ENCODE measurements at regions not wholly inside any gene's neighbourhood (a gene's known extent, or its start where the extent isn't known, plus 50 kb on each side); places are given as distances from the start of the nearest gene placed in this dataset.

DNA sequence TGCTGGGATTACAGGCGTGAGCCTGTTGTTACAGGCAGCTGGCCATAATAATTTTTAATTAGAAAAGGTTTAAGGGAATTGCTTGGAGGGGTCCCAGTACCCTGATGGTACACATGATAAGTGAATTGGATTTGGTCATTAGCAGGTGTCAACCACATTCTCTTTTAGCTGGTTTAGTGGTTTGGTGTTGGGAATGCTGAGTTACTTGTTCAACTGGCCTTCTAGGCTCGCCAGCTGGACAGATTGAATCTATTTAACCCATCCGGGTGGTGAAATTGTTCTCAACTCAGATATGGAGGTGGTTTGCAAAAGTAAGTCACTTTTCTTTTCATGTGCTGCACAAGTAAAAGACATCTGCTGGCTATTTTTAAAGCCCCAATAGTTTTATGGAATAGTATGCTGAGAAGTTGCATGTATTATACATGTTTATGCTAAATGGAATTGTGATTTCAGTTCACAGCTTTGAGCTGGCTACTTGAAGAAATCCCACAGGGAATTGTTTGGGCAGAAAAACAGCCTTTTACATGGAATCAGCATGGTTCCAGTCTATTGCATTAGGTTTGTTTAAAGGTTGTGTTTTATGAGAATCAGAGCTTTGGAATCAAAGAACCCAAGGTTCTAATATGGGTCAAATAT lies 149.8 kb upstream of the SLC28A3 start:
- no peak overlapping the region for H2AFZ ChIP-seq (ENCODE audit: low read depth, low read length)
- no peak overlapping the region for H2AK5ac ChIP-seq (ENCODE audit: low read length, severe bottlenecking)
- H3K36me3 ChIP-seq (ENCODE audit: control insufficient read depth in 1 of 2, insufficient read depth in 2 of 2, low read depth in 1 of 2, low read length in 2 of 2): no peaks in the 10 kb centered on the region
- DNase-seq: no peak
- no peak overlapping the region for H4K91ac ChIP-seq (ENCODE audit: low read length)
- H3K4ac ChIP-seq (ENCODE audit: low read depth in 1 of 2, low read length in 2 of 2): no peak overlapping the region
- no peak overlapping the region for H2BK5ac ChIP-seq (ENCODE audit: low read depth, low read length, poor library complexity, severe bottlenecking)
- no peak overlapping the region for H3K14ac ChIP-seq (ENCODE audit: low read length in 2 of 2)
- H3K4me3 ChIP-seq (ENCODE audit: insufficient read depth in 1 of 2, low read depth in 1 of 2, low read length in 2 of 2): no peak overlapping the region
- no peak overlapping the region for H2BK12ac ChIP-seq (ENCODE audit: low read length in 2 of 2)
- H3K27ac ChIP-seq (ENCODE audit: low read length, poor library complexity, severe bottlenecking): no peak overlapping the region
- no peak overlapping the region for H3K4me2 ChIP-seq (ENCODE audit: low read length, poor library complexity, severe bottlenecking)
- no peak overlapping the region for H2BK120ac ChIP-seq (ENCODE audit: low read depth, low read length)
- H4K8ac ChIP-seq (ENCODE audit: low read length): no peak overlapping the region
- H3K9ac ChIP-seq (ENCODE audit: low read length): no peak overlapping the region
- no peaks in the 10 kb centered on the region for H3K4me1 ChIP-seq (ENCODE audit: control insufficient read depth, insufficient read depth, low read depth, low read length)
- no peaks in the 10 kb centered on the region for H3K27me3 ChIP-seq (ENCODE audit: control insufficient read depth in 1 of 2, insufficient read depth in 1 of 2, low read length in 2 of 2)
- H3K18ac ChIP-seq (ENCODE audit: low read depth in 1 of 2, low read length in 2 of 2): no peak overlapping the region
- H3K23ac ChIP-seq (ENCODE audit: low read length in 2 of 2): no peak overlapping the region
- H2BK15ac ChIP-seq (ENCODE audit: low read depth, poor library complexity, severe bottlenecking): no peak overlapping the region
- no peaks in the 10 kb centered on the region for H3K9me3 ChIP-seq (ENCODE audit: control insufficient read depth, low read length)
- 77% methylated on average over 3 of the region's 3 CpGs for WGBS
- H3K79me1 ChIP-seq (replicated peaks; ENCODE audit: low read length, poor library complexity, severe bottlenecking): no peaks in the 10 kb centered on the region

DNA sequence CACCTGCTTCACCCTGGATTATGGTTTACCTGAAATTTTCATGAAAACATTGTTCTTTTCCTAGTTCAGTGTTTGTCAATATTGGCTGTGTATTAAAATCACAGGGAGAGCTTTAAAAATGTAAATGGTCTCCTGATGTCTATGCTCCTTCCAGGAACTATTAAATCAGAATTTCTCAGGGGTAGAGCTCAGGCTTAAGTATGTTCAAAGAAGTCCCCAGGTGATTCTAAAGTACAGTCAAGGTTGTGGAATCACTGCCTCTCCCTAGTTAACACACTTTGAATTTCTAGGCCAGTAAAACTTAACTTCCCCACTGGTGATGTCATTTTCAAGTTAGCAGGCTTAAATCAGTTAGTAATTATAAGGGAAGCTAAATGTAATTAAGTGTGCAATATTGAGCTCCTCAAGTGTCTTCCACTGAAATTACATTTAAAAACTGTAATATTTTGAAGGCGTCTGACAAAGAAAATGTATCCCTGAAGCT lies 150.3 kb upstream of the SLC28A3 start:
- Histone ChIP-seq H3K4ac (ENCODE audit: low read depth in 1 of 2, low read length in 2 of 2) (no peak overlapping the region), H2AFZ (ENCODE audit: low read depth, low read length) (no peak overlapping the region), H2AK5ac (ENCODE audit: low read length, severe bottlenecking) (no peak overlapping the region), H3K14ac (ENCODE audit: low read length in 2 of 2) (no peak overlapping the region), H2BK12ac (ENCODE audit: low read length in 2 of 2) (no peak overlapping the region), H3K27ac (ENCODE audit: low read length, poor library complexity, severe bottlenecking) (no peak overlapping the region), H3K9me3 (ENCODE audit: control insufficient read depth, low read length) (no peaks in the 10 kb centered on the region), H3K4me3 (ENCODE audit: insufficient read depth in 1 of 2, low read depth in 1 of 2, low read length in 2 of 2) (no peak overlapping the region), H3K18ac (ENCODE audit: low read depth in 1 of 2, low read length in 2 of 2) (no peak overlapping the region), H3K23ac (ENCODE audit: low read length in 2 of 2) (no peak overlapping the region), H4K91ac (ENCODE audit: low read length) (no peak overlapping the region), H3K4me2 (ENCODE audit: low read length, poor library complexity, severe bottlenecking) (no peak overlapping the region), H4K8ac (ENCODE audit: low read length) (no peak overlapping the region), H3K36me3 (ENCODE audit: control insufficient read depth in 1 of 2, insufficient read depth in 2 of 2, low read depth in 1 of 2, low read length in 2 of 2) (no peaks in the 10 kb centered on the region), H3K4me1 (ENCODE audit: control insufficient read depth, insufficient read depth, low read depth, low read length) (no peaks in the 10 kb centered on the region), H3K79me1 (replicated peaks; ENCODE audit: low read length, poor library complexity, severe bottlenecking) (no peaks in the 10 kb centered on the region), H2BK120ac (ENCODE audit: low read depth, low read length) (no peak overlapping the region), H2BK15ac (ENCODE audit: low read depth, poor library complexity, severe bottlenecking) (no peak overlapping the region), H3K9ac (ENCODE audit: low read length) (no peak overlapping the region), H2BK5ac (ENCODE audit: low read depth, low read length, poor library complexity, severe bottlenecking) (no peak overlapping the region), H3K27me3 (ENCODE audit: control insufficient read depth in 1 of 2, insufficient read depth in 1 of 2, low read length in 2 of 2) (no peaks in the 10 kb centered on the region)
- no peak for DNase-seq
- WGBS: 96% methylated on average over 1 of the region's 1 CpG

DNA sequence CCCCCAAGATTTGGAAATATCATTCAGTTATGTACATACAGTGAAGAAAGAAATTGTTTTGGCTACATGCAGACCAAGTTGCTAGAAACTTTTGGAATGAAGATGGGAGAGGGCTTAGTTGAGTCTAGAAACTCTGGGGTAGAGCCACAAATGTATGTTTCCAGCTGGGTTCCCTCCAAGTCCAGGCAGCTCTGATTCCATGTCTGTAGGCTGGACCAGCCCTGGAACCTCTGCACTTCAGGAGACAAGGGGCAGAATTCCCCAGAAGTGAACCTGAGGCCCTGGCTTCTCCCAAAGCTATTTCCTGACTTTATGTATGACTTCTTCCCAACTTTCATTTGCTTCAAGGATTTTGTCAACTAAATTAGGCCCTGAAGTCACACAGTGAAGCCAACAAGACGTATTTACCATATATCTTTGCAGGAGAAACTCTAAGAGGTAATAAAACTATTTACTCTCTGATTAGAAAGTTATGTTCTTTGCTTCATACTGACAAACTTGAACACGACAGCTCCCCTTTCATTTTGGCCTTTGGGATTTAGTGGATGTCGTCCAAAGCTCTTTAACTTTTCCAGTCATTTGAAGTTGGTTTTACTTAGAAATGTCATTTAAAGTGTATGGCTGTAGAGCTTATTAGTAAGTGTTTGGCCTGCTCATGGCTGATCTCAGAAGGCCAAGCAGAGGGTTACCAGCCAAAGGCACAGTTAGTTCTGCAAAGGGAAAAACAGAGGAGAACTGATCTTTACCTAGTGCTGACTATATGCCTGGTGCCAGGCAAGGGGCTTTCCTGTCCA lies 152.0 kb upstream of the SLC28A3 start:
- H3K18ac ChIP-seq (ENCODE audit: low read depth in 1 of 2, low read length in 2 of 2): no peak overlapping the region

GRCh38 chr9:84493284-84493947 lies 152.9 kb upstream of the SLC28A3 start:
- H3K23ac ChIP-seq (ENCODE audit: low read length in 2 of 2): peak overlapping the region in 1 of 2 experiments; percentile 52
- H3K27me3 ChIP-seq (ENCODE audit: control insufficient read depth in 1 of 2, insufficient read depth in 1 of 2, low read length in 2 of 2): no peaks in the 10 kb centered on the region
- H3K4me3 ChIP-seq (ENCODE audit: insufficient read depth in 1 of 2, low read depth in 1 of 2, low read length in 2 of 2): no peak overlapping the region
- H4K8ac ChIP-seq (ENCODE audit: low read length): no peak overlapping the region
- H2BK120ac ChIP-seq (ENCODE audit: low read depth, low read length): no peak overlapping the region
- H3K14ac ChIP-seq (ENCODE audit: low read length in 2 of 2): peak overlapping the region in 1 of 2 experiments; percentile 59
- H2AK5ac ChIP-seq (ENCODE audit: low read length, severe bottlenecking): no peak overlapping the region
- H3K18ac ChIP-seq (ENCODE audit: low read depth in 1 of 2, low read length in 2 of 2): no peak overlapping the region
- no peak overlapping the region for H2BK12ac ChIP-seq (ENCODE audit: low read length in 2 of 2)
- no peak overlapping the region for H3K9ac ChIP-seq (ENCODE audit: low read length)
- WGBS: 60% methylated on average over 6 of the region's 6 CpGs
- no peaks in the 10 kb centered on the region for H3K9me3 ChIP-seq (ENCODE audit: control insufficient read depth, low read length)
- no peak overlapping the region for H3K4ac ChIP-seq (ENCODE audit: low read depth in 1 of 2, low read length in 2 of 2)
- no peak overlapping the region for H2AFZ ChIP-seq (ENCODE audit: low read depth, low read length)
- no peak overlapping the region for H2BK5ac ChIP-seq (ENCODE audit: low read depth, low read length, poor library complexity, severe bottlenecking)
- no peak overlapping the region for H3K4me2 ChIP-seq (ENCODE audit: low read length, poor library complexity, severe bottlenecking)
- no peak overlapping the region for H3K27ac ChIP-seq (ENCODE audit: low read length, poor library complexity, severe bottlenecking)
- no peak overlapping the region for H4K91ac ChIP-seq (ENCODE audit: low read length)
- H3K36me3 ChIP-seq (ENCODE audit: control insufficient read depth in 1 of 2, insufficient read depth in 2 of 2, low read depth in 1 of 2, low read length in 2 of 2): no peaks in the 10 kb centered on the region
- H3K79me1 ChIP-seq (replicated peaks; ENCODE audit: low read length, poor library complexity, severe bottlenecking): no peaks in the 10 kb centered on the region
- DNase-seq: no peak
- no peaks in the 10 kb centered on the region for H3K4me1 ChIP-seq (ENCODE audit: control insufficient read depth, insufficient read depth, low read depth, low read length)
- no peak overlapping the region for H2BK15ac ChIP-seq (ENCODE audit: low read depth, poor library complexity, severe bottlenecking)

More for the DNA sequence above, 152.0 kb upstream of the SLC28A3 start:
- no peak overlapping the region for H2AFZ ChIP-seq (ENCODE audit: low read depth, low read length)
- H2BK15ac ChIP-seq (ENCODE audit: low read depth, poor library complexity, severe bottlenecking): no peak overlapping the region
- no peak overlapping the region for H3K9ac ChIP-seq (ENCODE audit: low read length)
- no peak overlapping the region for H3K27ac ChIP-seq (ENCODE audit: low read length, poor library complexity, severe bottlenecking)
- no peak overlapping the region for H2BK5ac ChIP-seq (ENCODE audit: low read depth, low read length, poor library complexity, severe bottlenecking)
- no peak for DNase-seq
- H3K4me3 ChIP-seq (ENCODE audit: insufficient read depth in 1 of 2, low read depth in 1 of 2, low read length in 2 of 2): no peak overlapping the region
- H3K4me2 ChIP-seq (ENCODE audit: low read length, poor library complexity, severe bottlenecking): no peak overlapping the region
- WGBS: 80% methylated on average over 2 of the region's 3 CpGs
- no peak overlapping the region for H4K8ac ChIP-seq (ENCODE audit: low read length)
- H3K36me3 ChIP-seq (ENCODE audit: control insufficient read depth in 1 of 2, insufficient read depth in 2 of 2, low read depth in 1 of 2, low read length in 2 of 2): no peaks in the 10 kb centered on the region
- H3K79me1 ChIP-seq (replicated peaks; ENCODE audit: low read length, poor library complexity, severe bottlenecking): no peaks in the 10 kb centered on the region
- H3K27me3 ChIP-seq (ENCODE audit: control insufficient read depth in 1 of 2, insufficient read depth in 1 of 2, low read length in 2 of 2): no peaks in the 10 kb centered on the region
- H3K14ac ChIP-seq (ENCODE audit: low read length in 2 of 2): no peak overlapping the region
- no peaks in the 10 kb centered on the region for H3K9me3 ChIP-seq (ENCODE audit: control insufficient read depth, low read length)
- H2AK5ac ChIP-seq (ENCODE audit: low read length, severe bottlenecking): no peak overlapping the region
- no peak overlapping the region for H2BK120ac ChIP-seq (ENCODE audit: low read depth, low read length)
- no peak overlapping the region for H3K23ac ChIP-seq (ENCODE audit: low read length in 2 of 2)
- no peaks in the 10 kb centered on the region for H3K4me1 ChIP-seq (ENCODE audit: control insufficient read depth, insufficient read depth, low read depth, low read length)
- H2BK12ac ChIP-seq (ENCODE audit: low read length in 2 of 2): no peak overlapping the region
- H4K91ac ChIP-seq (ENCODE audit: low read length): no peak overlapping the region
- no peak overlapping the region for H3K4ac ChIP-seq (ENCODE audit: low read depth in 1 of 2, low read length in 2 of 2)
